ENCODE measurements at regions not wholly inside any gene's neighbourhood (a gene's known extent, or its start where the extent isn't known, plus 50 kb on each side); places are given as distances from the start of the nearest gene placed in this dataset.
A peak's percentile ranks its signal among the peaks of the same experiment; 100 is the strongest.

DNA sequence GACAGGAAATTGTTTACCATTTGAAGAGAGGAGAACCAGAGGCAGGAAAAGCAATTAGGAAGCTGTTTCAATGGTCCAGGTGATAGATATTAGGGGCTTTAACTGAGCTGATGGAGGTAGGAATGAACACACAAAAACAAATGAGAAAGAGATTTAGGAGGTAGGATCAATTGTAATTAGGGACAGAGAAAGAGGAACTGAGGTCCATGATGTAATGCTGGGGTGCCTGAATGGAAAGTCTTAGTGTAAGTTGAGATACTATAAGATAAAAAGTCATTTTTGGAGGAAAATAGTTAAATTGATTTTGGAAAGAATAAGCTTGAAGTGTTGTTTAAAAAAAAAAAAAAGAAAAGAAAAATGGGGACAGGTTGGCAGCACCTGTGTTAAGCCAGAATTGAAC is 58.5 kb upstream of the B3GAT2 start:
- no peaks in the 10 kb centered on the region for H3K36me3 ChIP-seq (ENCODE audit: control insufficient read depth, insufficient read depth, low read length)
- no peak overlapping the region for H3K4me3 ChIP-seq (ENCODE audit: low read length)
- Mint-ChIP-seq H3K36me3 (ENCODE audit: low read depth) (no peaks in the 10 kb centered on the region), H3K27me3 (ENCODE audit: insufficient read depth) (peaks cover 28% of the 10 kb centered on the region), H3K4me1 (peaks cover 8% of the 10 kb centered on the region), H3K9me3 (no peaks in the 10 kb centered on the region), H3K27ac (no peak overlapping the region), H3K4me3 (no peak overlapping the region)
- H3K9me3 ChIP-seq (ENCODE audit: control insufficient read depth, low read length): no peaks in the 10 kb centered on the region
- H3K27ac ChIP-seq (ENCODE audit: low read depth, low read length): no peak overlapping the region
- no peaks in the 10 kb centered on the region for H3K4me1 ChIP-seq (ENCODE audit: control insufficient read depth, insufficient read depth, low read length)
- H3K27me3 ChIP-seq (ENCODE audit: control insufficient read depth, insufficient read depth, low read length, poor library complexity, severe bottlenecking): no peaks in the 10 kb centered on the region
- H3K9ac ChIP-seq (ENCODE audit: extremely low read depth, low read length, poor library complexity, severe bottlenecking): no peak overlapping the region
- DNase-seq: no peak
- TF ChIP-seq, protein P1, sequence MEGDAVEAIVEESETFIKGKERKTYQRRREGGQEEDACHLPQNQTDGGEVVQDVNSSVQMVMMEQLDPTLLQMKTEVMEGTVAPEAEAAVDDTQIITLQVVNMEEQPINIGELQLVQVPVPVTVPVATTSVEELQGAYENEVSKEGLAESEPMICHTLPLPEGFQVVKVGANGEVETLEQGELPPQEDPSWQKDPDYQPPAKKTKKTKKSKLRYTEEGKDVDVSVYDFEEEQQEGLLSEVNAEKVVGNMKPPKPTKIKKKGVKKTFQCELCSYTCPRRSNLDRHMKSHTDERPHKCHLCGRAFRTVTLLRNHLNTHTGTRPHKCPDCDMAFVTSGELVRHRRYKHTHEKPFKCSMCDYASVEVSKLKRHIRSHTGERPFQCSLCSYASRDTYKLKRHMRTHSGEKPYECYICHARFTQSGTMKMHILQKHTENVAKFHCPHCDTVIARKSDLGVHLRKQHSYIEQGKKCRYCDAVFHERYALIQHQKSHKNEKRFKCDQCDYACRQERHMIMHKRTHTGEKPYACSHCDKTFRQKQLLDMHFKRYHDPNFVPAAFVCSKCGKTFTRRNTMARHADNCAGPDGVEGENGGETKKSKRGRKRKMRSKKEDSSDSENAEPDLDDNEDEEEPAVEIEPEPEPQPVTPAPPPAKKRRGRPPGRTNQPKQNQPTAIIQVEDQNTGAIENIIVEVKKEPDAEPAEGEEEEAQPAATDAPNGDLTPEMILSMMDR (conservative IDR thresholded peaks at IDR 0.05): no peak

DNA sequence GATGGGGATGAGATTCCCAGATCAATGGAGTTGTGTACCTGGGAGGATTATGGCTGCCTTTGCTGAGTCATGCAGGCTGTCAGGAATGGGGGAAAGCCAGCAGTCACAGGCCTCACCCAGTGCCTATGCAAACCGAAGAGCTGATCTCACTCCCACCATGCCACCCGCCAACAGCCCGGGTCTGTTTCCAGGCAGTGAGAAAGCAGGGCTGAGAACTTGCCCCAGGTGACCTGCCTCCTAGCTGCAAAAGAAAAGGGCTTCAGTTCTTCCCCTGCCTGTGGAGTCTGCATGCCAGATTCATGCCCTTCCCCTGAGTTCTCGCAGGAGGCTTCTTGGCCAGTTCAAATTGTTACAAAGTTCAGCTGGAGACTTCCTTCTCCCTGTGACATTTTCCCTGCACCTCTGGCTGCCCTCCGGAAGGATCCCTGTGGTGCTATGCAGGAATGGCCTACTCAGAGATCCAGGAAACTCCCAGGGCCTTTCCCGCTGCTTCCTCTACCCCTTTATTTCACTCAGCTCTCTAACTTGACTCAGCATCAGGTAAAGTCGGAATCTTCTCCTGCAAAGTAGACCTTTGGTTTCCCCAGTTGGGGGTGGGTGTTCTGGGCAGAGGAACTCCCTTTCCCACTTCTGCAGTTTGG is 71.5 kb upstream of the B3GAT2 start:
- Histone ChIP-seq H3K27ac (ENCODE audit: low read depth, low read length) (peak overlapping the region; percentile 71), H3K4me1 (ENCODE audit: control insufficient read depth, insufficient read depth, low read length) (peaks cover 6% of the 10 kb centered on the region), H3K9ac (ENCODE audit: extremely low read depth, low read length, poor library complexity, severe bottlenecking) (no peak overlapping the region), H3K4me3 (ENCODE audit: low read length) (no peak overlapping the region), H3K27me3 (ENCODE audit: control insufficient read depth, insufficient read depth, low read length, poor library complexity, severe bottlenecking) (peaks cover 29% of the 10 kb centered on the region), H3K36me3 (ENCODE audit: control insufficient read depth, insufficient read depth, low read length) (no peaks in the 10 kb centered on the region), H3K9me3 (ENCODE audit: control insufficient read depth, low read length) (no peaks in the 10 kb centered on the region)
- no peaks in the 10 kb centered on the region for H3K36me3 Mint-ChIP-seq (ENCODE audit: low read depth)
- H3K4me3 Mint-ChIP-seq: no peak overlapping the region
- TF ChIP-seq, protein P1 (conservative IDR thresholded peaks at IDR 0.05): no peak
- 56 to 65% methylated on average over 2 to 7 of the region's 7 CpGs for WGBS, 2 experiments (ENCODE audit: insufficient coverage in 1 of 2, insufficient read length in 1 of 2)
- peaks cover 14% of the 10 kb centered on the region for H3K4me1 Mint-ChIP-seq
- no peaks in the 10 kb centered on the region for H3K9me3 Mint-ChIP-seq
- DNase-seq: peak; percentile 88
- peak overlapping the region; percentile 85 for H3K27ac Mint-ChIP-seq
- H3K27me3 Mint-ChIP-seq (ENCODE audit: insufficient read depth): peaks cover 62% of the 10 kb centered on the region

DNA sequence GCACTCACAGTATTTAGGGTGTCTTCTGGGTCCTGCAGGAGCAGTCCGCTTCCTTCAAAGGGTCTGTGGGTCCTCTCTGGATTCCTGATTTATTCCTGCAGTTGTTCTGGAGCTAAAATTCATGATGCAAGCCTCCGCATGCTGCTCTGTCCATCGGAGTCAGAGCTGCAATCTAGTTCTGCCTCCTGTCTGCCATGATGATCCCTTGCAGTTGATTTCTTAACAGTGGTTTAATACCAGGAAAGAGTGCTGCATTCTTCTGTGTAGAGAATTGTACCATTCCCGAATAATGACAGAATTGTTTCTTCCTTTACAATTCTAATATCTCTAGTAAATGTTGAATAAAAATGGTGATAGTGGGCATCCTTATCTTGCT is 72.0 kb upstream of the B3GAT2 start:
- peak overlapping the region; percentile 7 for H3K27ac Mint-ChIP-seq
- no peak for DNase-seq
- WGBS, 2 experiments (ENCODE audit: insufficient coverage in 1 of 2, insufficient read length in 1 of 2): 83 to 92% methylated on average over 3 of the region's 4 CpGs

More for the DNA sequence above, 72.0 kb upstream of the B3GAT2 start:
- Histone ChIP-seq H3K4me3 (ENCODE audit: low read length) (no peak overlapping the region), H3K27ac (ENCODE audit: low read depth, low read length) (peak overlapping the region; percentile 71), H3K9ac (ENCODE audit: extremely low read depth, low read length, poor library complexity, severe bottlenecking) (no peak overlapping the region), H3K36me3 (ENCODE audit: control insufficient read depth, insufficient read depth, low read length) (no peaks in the 10 kb centered on the region), H3K9me3 (ENCODE audit: control insufficient read depth, low read length) (no peaks in the 10 kb centered on the region), H3K4me1 (ENCODE audit: control insufficient read depth, insufficient read depth, low read length) (peaks cover 6% of the 10 kb centered on the region), H3K27me3 (ENCODE audit: control insufficient read depth, insufficient read depth, low read length, poor library complexity, severe bottlenecking) (peaks cover 34% of the 10 kb centered on the region)
- peaks cover 67% of the 10 kb centered on the region for H3K27me3 Mint-ChIP-seq (ENCODE audit: insufficient read depth)
- peaks cover 14% of the 10 kb centered on the region for H3K4me1 Mint-ChIP-seq
- H3K4me3 Mint-ChIP-seq: no peak overlapping the region
- no peaks in the 10 kb centered on the region for H3K9me3 Mint-ChIP-seq
- H3K36me3 Mint-ChIP-seq (ENCODE audit: low read depth): no peaks in the 10 kb centered on the region
- TF ChIP-seq, protein P1 (conservative IDR thresholded peaks at IDR 0.05): peak; percentile 44

Measured in endodermal cell (in vitro differentiated cells).